A549 (cell line): ENCODE measurements at regions not wholly inside any gene's neighbourhood (a gene's known extent, or its start where the extent isn't known, plus 50 kb on each side); places are given as distances from the start of the nearest gene placed in this dataset.

Source experiments
- CTCF ChIP-seq: fragments of >200 bp; sonication (Bioruptor Twin); formaldehyde crosslinking; IDR thresholded peaks from 3 replicates; pipeline ENCODE4 v1.5.1; 2016
- E2F6 ChIP-seq: IDR thresholded peaks from 2 replicates; pipeline ENCODE4 v1.6.1; 2012; ENCODE audit warnings: low read depth, borderline replicate concordance
- EP300 ChIP-seq, 2 experiments: fragments of >200 bp; sonication (Bioruptor Twin); formaldehyde crosslinking; IDR thresholded peaks; 2 replicates in 1 of 2; 3 replicates in 1 of 2; pipeline ENCODE4 v1.6.1; 2016 to 2017
- JUN ChIP-seq, 2 experiments: fragments of >200 bp; sonication (Bioruptor Twin); formaldehyde crosslinking; IDR thresholded peaks; 2 replicates in 1 of 2; 3 replicates in 1 of 2; pipeline ENCODE4 v1.6.1; 2016 to 2017
- KDM5A ChIP-seq: fragments of 200-600 bp; sonication (generic); IDR thresholded peaks from 2 replicates; pipeline ENCODE4 v1.6.1; 2016; ENCODE audit warnings: antibody characterized with exemption, mild to moderate bottlenecking
- MAFK ChIP-seq: fragments of 450-650 bp; IDR thresholded peaks from 2 replicates; pipeline ENCODE4 v1.6.1; 2014; ENCODE audit not compliant: partially characterized antibody
- POLR2A ChIP-seq: IDR thresholded peaks from 2 replicates; pipeline ENCODE4 v1.6.1; 2012; ENCODE audit warnings: mild to moderate bottlenecking, low read length

DNA sequence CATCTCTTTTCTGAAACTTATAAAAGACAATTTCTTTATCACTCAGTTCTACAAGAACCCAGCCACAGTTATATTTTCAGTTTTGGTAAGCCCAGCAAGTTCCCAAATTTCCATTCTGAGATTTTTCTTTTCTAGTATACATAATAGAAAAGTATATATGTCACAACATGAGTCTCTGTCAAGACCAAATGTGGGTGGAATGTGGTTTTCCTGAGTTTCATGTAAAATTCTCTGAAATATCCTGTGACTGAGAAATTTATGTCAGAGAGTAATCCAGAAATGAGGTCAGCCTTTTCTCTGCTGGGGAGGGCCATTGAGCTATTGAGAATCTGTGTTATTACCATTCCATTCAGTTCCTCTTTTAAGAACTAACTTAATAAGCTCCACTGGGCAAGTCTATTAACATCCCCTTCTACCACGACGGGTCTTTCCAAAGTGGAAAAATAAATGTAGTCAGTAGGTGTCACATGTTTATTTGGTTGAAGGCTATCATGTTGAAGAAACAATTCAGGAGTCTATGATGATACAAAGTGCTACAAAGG, 100.7 kb upstream of the HMGN3 start:
- TF ChIP-seq POLR2A (no peak), EP300 (IDR thresholded peaks at IDR 0.05) (no peak), JUN (IDR thresholded peaks at IDR 0.05) (no peak), CTCF (no peak), E2F6 (no peak), KDM5A (no peak), MAFK (no peak)
